IMR-90 (cell line): ENCODE measurements at regions not wholly inside any gene's neighbourhood (a gene's known extent, or its start where the extent isn't known, plus 50 kb on each side); places are given as distances from the start of the nearest gene placed in this dataset.

ENCODE experiments used
- ATAC-seq: fragments of 200-7000 bp; cut with Tn5 transposase; 2 replicates; pipeline ENCODE4 v1.9.1; 2020; ENCODE audit warnings: low read depth, mild to moderate bottlenecking, moderate library complexity
- BruUV-seq: library from RNA; stranded (reverse); fragments of 400-500 nt; replicated peaks from 2 replicates; lab custom pipeline; 2021; lab: Mats Ljungman, UMichigan
- CTCF ChIA-PET: fragments of 300-600 bp; formaldehyde crosslinking; extraction: SDS; loops from one replicate; lab custom pipeline; 2021; ENCODE audit warnings: antibody characterized with exemption; lab: Yijun Ruan, JAX
- POLR2A ChIA-PET: fragments of 300-600 bp; sonication (Branson Sonifier 250); formaldehyde crosslinking; loops from one replicate; lab custom pipeline; 2022; ENCODE audit warnings: antibody characterized with exemption; ENCODE audit not compliant: unreplicated experiment; lab: Charles Lee
- DNase-seq: peaks from one replicate; pipeline ENCODE4 v3.0.0; 2013
- H2AFZ ChIP-seq: replicated peaks from 2 replicates; pipeline ENCODE3; 2013; ENCODE audit warnings: low read length, mild to moderate bottlenecking; ENCODE audit not compliant: poor library complexity
- H2AK5ac ChIP-seq: 2 replicates; pipeline ENCODE4 v1.6.1; 2013; ENCODE audit warnings: low read depth, low read length, inconsistent platforms
- H2AK9ac ChIP-seq: replicated peaks from 2 replicates; pipeline ENCODE3; 2013; ENCODE audit warnings: mild to moderate bottlenecking, low read depth, low read length, moderate library complexity; ENCODE audit not compliant: poor library complexity
- H2BK120ac ChIP-seq: 2 replicates; pipeline ENCODE4 v1.6.1; 2013; ENCODE audit warnings: low read depth, low read length, inconsistent platforms
- H2BK15ac ChIP-seq: 3 replicates; pipeline ENCODE4 v1.6.1; 2013; ENCODE audit warnings: low read depth, low read length, inconsistent platforms
- H2BK20ac ChIP-seq: 2 replicates; pipeline ENCODE4 v1.6.1; 2013; ENCODE audit warnings: low read depth, mild to moderate bottlenecking, inconsistent platforms, low read length, moderate library complexity
- H2BK5ac ChIP-seq: 2 replicates; pipeline ENCODE4 v1.6.1; 2013; ENCODE audit warnings: mild to moderate bottlenecking, low read depth, low read length, inconsistent platforms; ENCODE audit not compliant: poor library complexity, severe bottlenecking
- H3K14ac ChIP-seq: replicated peaks from 2 replicates; pipeline ENCODE4 v1.6.1; 2013; ENCODE audit warnings: low read depth, low read length, inconsistent platforms
- H3K18ac ChIP-seq: 2 replicates; pipeline ENCODE4 v1.6.1; 2013; ENCODE audit warnings: low read depth, low read length, control low read depth
- H3K23ac ChIP-seq: 2 replicates; pipeline ENCODE4 v1.6.1; 2013; ENCODE audit warnings: low read depth, low read length, inconsistent platforms
- H3K27ac ChIP-seq: 2 replicates; pipeline ENCODE4 v1.5.1; 2013; ENCODE audit warnings: mild to moderate bottlenecking, control low read depth, low read length; ENCODE audit not compliant: insufficient read depth
- H3K27me3 ChIP-seq: 2 replicates; pipeline ENCODE4 v1.6.1; 2013; ENCODE audit warnings: low read length; ENCODE audit not compliant: control insufficient read depth, insufficient read depth
- H3K36me3 ChIP-seq: 2 replicates; pipeline ENCODE4 v1.6.1; 2013; ENCODE audit warnings: low read length, mixed read lengths; ENCODE audit not compliant: control insufficient read depth, insufficient read depth
- H3K4ac ChIP-seq: 2 replicates; pipeline ENCODE4 v1.6.1; 2013; ENCODE audit warnings: low read depth, low read length, inconsistent platforms
- H3K4me1 ChIP-seq: 2 replicates; pipeline ENCODE4 v1.6.1; 2013; ENCODE audit warnings: low read length, mixed read lengths; ENCODE audit not compliant: control insufficient read depth, insufficient read depth
- H3K4me2 ChIP-seq: 2 replicates; pipeline ENCODE4 v1.6.1; 2013; ENCODE audit warnings: low read depth, mild to moderate bottlenecking, control low read depth, low read length, moderate library complexity
- H3K4me3 ChIP-seq: 2 replicates; pipeline ENCODE4 v1.5.1; 2013; ENCODE audit warnings: low read depth, mild to moderate bottlenecking, control low read depth, low read length, moderate library complexity; ENCODE audit not compliant: insufficient read depth
- H3K56ac ChIP-seq: 2 replicates; pipeline ENCODE4 v1.6.1; 2013; ENCODE audit warnings: low read length, inconsistent platforms; ENCODE audit not compliant: insufficient read depth; ENCODE audit errors: extremely low read depth
- H3K79me1 ChIP-seq, 2 experiments: 2 replicates each; pipeline ENCODE4 v1.6.1; 2013; ENCODE audit warnings: low read length in 2 of 2, inconsistent platforms in 1 of 2, low read depth in 1 of 2
- H3K9ac ChIP-seq: 2 replicates; pipeline ENCODE4 v1.6.1; 2013; ENCODE audit warnings: low read depth, low read length, control low read depth
- H3K9me1 ChIP-seq: 2 replicates; pipeline ENCODE4 v1.6.1; 2013; ENCODE audit warnings: low read length, inconsistent platforms; ENCODE audit not compliant: insufficient read depth
- H3K9me3 ChIP-seq: 2 replicates; pipeline ENCODE4 v1.6.1; 2013; ENCODE audit warnings: low read length; ENCODE audit not compliant: control insufficient read depth, insufficient read depth
- H4K20me1 ChIP-seq: 2 replicates; pipeline ENCODE4 v1.6.1; 2013; ENCODE audit warnings: low read length, inconsistent platforms; ENCODE audit not compliant: insufficient read depth
- H4K5ac ChIP-seq: 2 replicates; pipeline ENCODE4 v1.6.1; 2013; ENCODE audit warnings: mild to moderate bottlenecking, low read depth, low read length, control low read depth
- H4K8ac ChIP-seq, 2 experiments: 2 replicates each; pipeline ENCODE4 v1.6.1; 2013; ENCODE audit warnings: low read depth in 2 of 2, low read length in 2 of 2, control low read depth in 1 of 2, inconsistent platforms in 1 of 2
- H4K91ac ChIP-seq: 2 replicates; pipeline ENCODE4 v1.6.1; 2013; ENCODE audit warnings: low read depth, low read length, inconsistent platforms; ENCODE audit not compliant: insufficient read depth
- BHLHE40 ChIP-seq: fragments of 150-350 bp; IDR thresholded peaks from 2 replicates; pipeline ENCODE4 v1.6.1; 2016; ENCODE audit warnings: mild to moderate bottlenecking, low read depth, low read length
- CTCF ChIP-seq: conservative IDR thresholded peaks from 2 replicates; pipeline ENCODE4 v1.5.1; 2012; ENCODE audit warnings: mild to moderate bottlenecking, low read depth, low read length, improper control_type of control experiment
- FOS ChIP-seq: fragments of 150-350 bp; IDR thresholded peaks from 2 replicates; pipeline ENCODE4 v1.6.1; 2016; ENCODE audit warnings: low read depth, low read length
- MAZ ChIP-seq: IDR thresholded peaks from 2 replicates; pipeline ENCODE4 v1.6.1; 2012; ENCODE audit warnings: low read depth, mild to moderate bottlenecking, low read length, improper control_type of control experiment, moderate library complexity, borderline replicate concordance
- MXI1 ChIP-seq: IDR thresholded peaks from 2 replicates; pipeline ENCODE4 v1.6.1; 2012; ENCODE audit warnings: low read depth, mild to moderate bottlenecking, low read length, moderate library complexity, borderline replicate concordance
- RAD21 ChIP-seq: IDR thresholded peaks from 2 replicates; pipeline ENCODE4 v1.6.1; 2012; ENCODE audit warnings: low read length, improper control_type of control experiment
- RCOR1 ChIP-seq: IDR thresholded peaks from 2 replicates; pipeline ENCODE4 v1.6.1; 2012; ENCODE audit warnings: mild to moderate bottlenecking, low read length, improper control_type of control experiment; ENCODE audit not compliant: insufficient replicate concordance
- RFX5 ChIP-seq: IDR thresholded peaks from 2 replicates; pipeline ENCODE4 v1.8.0; 2012; ENCODE audit warnings: low read depth, mild to moderate bottlenecking, low read length, moderate library complexity
- SMC3 ChIP-seq: fragments of 150-350 bp; IDR thresholded peaks from 2 replicates; pipeline ENCODE4 v1.6.1; 2016; ENCODE audit warnings: low read depth, mild to moderate bottlenecking, antibody characterized with exemption, low read length, moderate library complexity
- WGBS, 2 experiments: methylation state at CpG; one replicate each; pipeline versions ENCODE4 v1.1.5 to v1.1.7; 2013; ENCODE audit warnings: missing lambda C conversion rate in 2 of 2; ENCODE audit not compliant: insufficient read length in 1 of 2; ENCODE audit errors: extremely low coverage in 2 of 2; 5-methylcytosine and 5-hydroxymethylcytosine counted together
- dilution Hi-C: fragments of 300-500 bp; cut with HindIII; formaldehyde crosslinking; loops from one replicate; pipeline ENCODE4 v1.14.3; 2018; ENCODE audit warnings: low sequenced_read_pairs; ENCODE audit not compliant: unreplicated experiment
- in situ Hi-C: fragments of 300-500 bp; cut with MboI; formaldehyde crosslinking; loops from 3 replicates; pipeline ENCODE4 v1.14.3; 2019; ENCODE audit warnings: low sequenced_read_pairs, inconsistent platforms, mixed read lengths
- intact Hi-C: fragments of 100-400 bp; cut with micrococcal nuclease; formaldehyde crosslinking; loops from 2 replicates; pipeline ENCODE4 v1.10.0; 2022

- Histone ChIP-seq H2BK20ac (no peak overlapping the region), H3K4ac (no peak overlapping the region), H3K36me3 (no peaks in the 10 kb centered on the region), H3K18ac (no peak overlapping the region), H2AK5ac (no peak overlapping the region), H3K4me1 (no peaks in the 10 kb centered on the region), H3K14ac (no peak overlapping the region), H4K8ac (no peak overlapping the region), H3K9me1 (no peaks in the 10 kb centered on the region), H2AK9ac (no peak overlapping the region), H4K91ac (no peak overlapping the region), H3K23ac (no peak overlapping the region), H2AFZ (no peak overlapping the region), H4K20me1 (no peaks in the 10 kb centered on the region), H2BK15ac (no peak overlapping the region), H3K27ac (no peak overlapping the region), H3K27me3 (peaks cover 8% of the 10 kb centered on the region), H3K9me3 (no peaks in the 10 kb centered on the region), H3K56ac (no peak overlapping the region), H4K5ac (no peak overlapping the region), H3K9ac (no peak overlapping the region), H3K4me2 (no peak overlapping the region), H2BK5ac (no peak overlapping the region), H2BK120ac (no peak overlapping the region), H3K79me1 (no peaks in the 10 kb centered on the region), H3K4me3 (no peak overlapping the region)
- DNase-seq, result no peak
- dilution Hi-C loops, result no loop called here
- intact Hi-C loops, result no loop called here
- CTCF ChIA-PET, result no interaction called here
- 20% methylated on average over 1 of the region's 4 CpGs; no CpG with 5 or more reads in 1 of the 2 experiments for WGBS, 2 experiments
- ATAC-seq, result no peak
- BruUV-seq, result no TSS peak
- in situ Hi-C loops, result no loop called here
- POLR2A ChIA-PET, result no interaction called here
- TF ChIP-seq RFX5, result no peak
- no peak for TF ChIP-seq MXI1
- TF ChIP-seq FOS, result no peak
- no peak for TF ChIP-seq RAD21
- no peak for TF ChIP-seq MAZ
- no peak for TF ChIP-seq BHLHE40
- TF ChIP-seq CTCF, result no peak
- TF ChIP-seq SMC3, result no peak
- no peak for TF ChIP-seq RCOR1
Measured at GRCh38 chr5:61701877-61702602, 370.0 kb downstream of the ZSWIM6 start.
